ENCODE measurements at regions not wholly inside any gene's neighbourhood (a gene's known extent, or its start where the extent isn't known, plus 50 kb on each side); places are given as distances from the start of the nearest gene placed in this dataset.

GRCh38 chr9:7340451-7340850 lies 459.1 kb downstream of the DMAC1 start:
- no peaks in the 10 kb centered on the region for H3K9me3 Mint-ChIP-seq
- no peak overlapping the region for H3K9ac ChIP-seq (ENCODE audit: extremely low read depth, low read length, poor library complexity, severe bottlenecking)
- H3K27me3 Mint-ChIP-seq (ENCODE audit: insufficient read depth) = peaks cover 2% of the 10 kb centered on the region
- no peak overlapping the region for H3K27ac Mint-ChIP-seq
- no peak overlapping the region for H3K4me3 ChIP-seq (ENCODE audit: low read length)
- no peaks in the 10 kb centered on the region for H3K36me3 ChIP-seq (ENCODE audit: control insufficient read depth, insufficient read depth, low read length)
- H3K4me3 Mint-ChIP-seq = no peak overlapping the region
- no peaks in the 10 kb centered on the region for H3K27me3 ChIP-seq (ENCODE audit: control insufficient read depth, insufficient read depth, low read length, poor library complexity, severe bottlenecking)
- no peak for DNase-seq
- no peaks in the 10 kb centered on the region for H3K9me3 ChIP-seq (ENCODE audit: control insufficient read depth, low read length)
- 69% methylated on average over 2 of the region's 2 CpGs; no CpG with 5 or more reads in 1 of the 2 experiments for WGBS, 2 experiments (ENCODE audit: insufficient coverage in 1 of 2, insufficient read length in 1 of 2)
- no peak overlapping the region for H3K27ac ChIP-seq (ENCODE audit: low read depth, low read length)
- H3K4me1 Mint-ChIP-seq = peaks cover 17% of the 10 kb centered on the region
- peaks cover 7% of the 10 kb centered on the region for H3K4me1 ChIP-seq (ENCODE audit: control insufficient read depth, insufficient read depth, low read length)
- H3K36me3 Mint-ChIP-seq (ENCODE audit: low read depth) = no peaks in the 10 kb centered on the region
- TF ChIP-seq CTCF (conservative IDR thresholded peaks at IDR 0.05) = no peak

- Histone ChIP-seq H3K36me3 (ENCODE audit: control insufficient read depth, insufficient read depth, low read length) (no peaks in the 10 kb centered on the region), H3K4me3 (ENCODE audit: low read length) (no peak overlapping the region), H3K4me1 (ENCODE audit: control insufficient read depth, insufficient read depth, low read length) (peaks cover 7% of the 10 kb centered on the region), H3K27ac (ENCODE audit: low read depth, low read length) (no peak overlapping the region), H3K9ac (ENCODE audit: extremely low read depth, low read length, poor library complexity, severe bottlenecking) (no peak overlapping the region), H3K27me3 (ENCODE audit: control insufficient read depth, insufficient read depth, low read length, poor library complexity, severe bottlenecking) (no peaks in the 10 kb centered on the region), H3K9me3 (ENCODE audit: control insufficient read depth, low read length) (no peaks in the 10 kb centered on the region)
- peaks cover 2% of the 10 kb centered on the region for H3K27me3 Mint-ChIP-seq (ENCODE audit: insufficient read depth)
- no peak overlapping the region for H3K27ac Mint-ChIP-seq
- 82 to 86% methylated on average over 4 to 6 of the region's 6 CpGs for WGBS, 2 experiments (ENCODE audit: insufficient coverage in 1 of 2, insufficient read length in 1 of 2)
- H3K9me3 Mint-ChIP-seq = no peaks in the 10 kb centered on the region
- H3K4me1 Mint-ChIP-seq = peaks cover 17% of the 10 kb centered on the region
- H3K4me3 Mint-ChIP-seq = no peak overlapping the region
- TF ChIP-seq CTCF (conservative IDR thresholded peaks at IDR 0.05) = no peak
- no peaks in the 10 kb centered on the region for H3K36me3 Mint-ChIP-seq (ENCODE audit: low read depth)
- DNase-seq = no peak
Observed at GRCh38 chr9:7338586-7339281, 460.8 kb downstream of the DMAC1 start.

- no peaks in the 10 kb centered on the region for H3K36me3 ChIP-seq (ENCODE audit: control insufficient read depth, insufficient read depth, low read length)
- no peak overlapping the region for H3K27ac ChIP-seq (ENCODE audit: low read depth, low read length)
- H3K4me3 ChIP-seq (ENCODE audit: low read length) = no peak overlapping the region
- H3K27me3 ChIP-seq (ENCODE audit: control insufficient read depth, insufficient read depth, low read length, poor library complexity, severe bottlenecking) = no peaks in the 10 kb centered on the region
- peaks cover 7% of the 10 kb centered on the region for H3K4me1 ChIP-seq (ENCODE audit: control insufficient read depth, insufficient read depth, low read length)
- no peak overlapping the region for H3K4me3 Mint-ChIP-seq
- 50 to 67% methylated on average over 1 of the region's 2 CpGs for WGBS, 2 experiments (ENCODE audit: insufficient coverage in 1 of 2, insufficient read length in 1 of 2)
- H3K9ac ChIP-seq (ENCODE audit: extremely low read depth, low read length, poor library complexity, severe bottlenecking) = no peak overlapping the region
- DNase-seq = no peak
- H3K27me3 Mint-ChIP-seq (ENCODE audit: insufficient read depth) = peaks cover 2% of the 10 kb centered on the region
- no peak overlapping the region for H3K27ac Mint-ChIP-seq
- TF ChIP-seq CTCF (conservative IDR thresholded peaks at IDR 0.05) = no peak
- peaks cover 11% of the 10 kb centered on the region for H3K4me1 Mint-ChIP-seq
- no peaks in the 10 kb centered on the region for H3K36me3 Mint-ChIP-seq (ENCODE audit: low read depth)
- no peaks in the 10 kb centered on the region for H3K9me3 ChIP-seq (ENCODE audit: control insufficient read depth, low read length)
- no peaks in the 10 kb centered on the region for H3K9me3 Mint-ChIP-seq
Observed at GRCh38 chr9:7336356-7337065, 463.1 kb downstream of the DMAC1 start.
